ENCODE measurements at regions not wholly inside any gene's neighbourhood (a gene's known extent, or its start where the extent isn't known, plus 50 kb on each side); places are given as distances from the start of the nearest gene placed in this dataset.

DNA sequence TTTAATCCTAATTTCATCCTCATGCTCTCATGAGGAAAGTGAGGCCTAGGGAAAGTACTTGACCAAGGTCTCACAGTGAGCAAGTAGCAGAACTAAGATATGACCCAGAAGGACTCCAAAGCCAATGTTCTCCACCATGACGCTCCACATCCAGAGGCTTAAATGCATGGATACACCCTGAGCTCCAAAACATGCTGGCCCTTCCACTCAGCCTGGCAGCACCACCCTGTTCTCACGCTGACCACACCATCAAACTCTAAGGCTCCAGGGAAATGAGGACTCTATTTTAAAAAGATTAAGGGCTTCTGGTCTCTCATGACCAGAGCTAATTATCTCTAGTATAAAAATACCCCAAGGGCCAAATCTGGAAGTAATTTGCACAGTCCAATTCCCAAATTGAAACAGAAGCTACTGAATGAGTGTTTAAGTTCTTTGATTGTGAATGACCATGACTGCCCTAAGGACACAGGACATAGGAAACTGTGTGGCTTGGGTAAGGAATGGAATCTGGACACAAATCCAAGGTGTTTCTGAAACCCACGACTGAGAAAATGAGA is 71.1 kb upstream of the ABLIM1 start:
- no peak overlapping the region for H3K4me3 ChIP-seq (ENCODE audit: control insufficient read depth, low read depth, low read length)
- DNase-seq (ENCODE audit: low read depth), result no peak
- no peak for TF ChIP-seq CTCF (conservative IDR thresholded peaks at IDR 0.05; ENCODE audit: control insufficient read depth, insufficient read depth, low read depth, low read length)

- TF ChIP-seq CTCF (conservative IDR thresholded peaks at IDR 0.05; ENCODE audit: control insufficient read depth, insufficient read depth, low read depth, low read length), result no peak
- no peak for DNase-seq (ENCODE audit: low read depth)
Measured at GRCh38 chr10:114730291-114730690, 72.2 kb upstream of the ABLIM1 start.

DNA sequence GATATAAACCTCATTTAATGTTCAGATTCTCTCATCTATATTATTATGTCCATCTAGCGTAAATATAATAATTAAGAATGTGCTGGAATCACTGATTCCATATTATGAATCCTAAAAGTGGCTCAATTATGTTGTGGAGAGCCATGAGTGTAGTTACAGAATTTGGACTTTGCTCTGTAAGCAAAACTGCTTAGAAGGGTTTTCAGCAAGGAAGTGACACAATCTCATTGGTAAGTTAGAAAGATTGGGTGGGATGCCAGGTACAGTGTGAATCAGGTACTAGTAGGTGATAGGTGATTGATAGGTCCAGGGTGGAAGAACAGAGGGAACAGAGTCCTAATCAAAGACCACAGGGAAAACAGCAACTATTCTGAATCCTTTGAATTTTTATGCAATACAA is 74.9 kb upstream of the ABLIM1 start:
- no peak for TF ChIP-seq CTCF (conservative IDR thresholded peaks at IDR 0.05; ENCODE audit: control insufficient read depth, insufficient read depth, low read depth, low read length)

More at GRCh38 chr10:114730291-114730690, 72.2 kb upstream of the ABLIM1 start:
- H3K4me3 ChIP-seq (ENCODE audit: control insufficient read depth, low read depth, low read length), result no peak overlapping the region

GRCh38 chr10:114735946-114736345 is 77.9 kb upstream of the ABLIM1 start:
- H3K4me3 ChIP-seq (ENCODE audit: control insufficient read depth, low read depth, low read length), result no peak overlapping the region
- no peak for DNase-seq (ENCODE audit: low read depth)
- no peak for TF ChIP-seq CTCF (conservative IDR thresholded peaks at IDR 0.05; ENCODE audit: control insufficient read depth, insufficient read depth, low read depth, low read length)

More for the DNA sequence above, 74.9 kb upstream of the ABLIM1 start:
- DNase-seq (ENCODE audit: low read depth), result no peak
- H3K4me3 ChIP-seq (ENCODE audit: control insufficient read depth, low read depth, low read length), result no peak overlapping the region

- DNase-seq (ENCODE audit: low read depth), result no peak
- no peak for TF ChIP-seq CTCF (conservative IDR thresholded peaks at IDR 0.05; ENCODE audit: control insufficient read depth, insufficient read depth, low read depth, low read length)
- H3K4me3 ChIP-seq (ENCODE audit: control insufficient read depth, low read depth, low read length), result no peak overlapping the region
Measured at GRCh38 chr10:114743521-114744231, 77.9 kb upstream of the FHIP2A start.

GRCh38 chr10:114746531-114746930 is 75.0 kb upstream of the FHIP2A start:
- H3K4me3 ChIP-seq (ENCODE audit: control insufficient read depth, low read depth, low read length), result no peak overlapping the region
- TF ChIP-seq CTCF (conservative IDR thresholded peaks at IDR 0.05; ENCODE audit: control insufficient read depth, insufficient read depth, low read depth, low read length), result no peak
- no peak for DNase-seq (ENCODE audit: low read depth)
